Activated CD8-positive, alpha-beta memory T cell treated with anti-CD3 and anti-CD28 coated beads, Interleukin-2, amount 10 ng/mL, durations not matched to agents 7 days and 5 days (primary cell): ENCODE measurements at regions not wholly inside any gene's neighbourhood (a gene's known extent, or its start where the extent isn't known, plus 50 kb on each side); places are given as distances from the start of the nearest gene placed in this dataset.
A peak's percentile ranks its signal among the peaks of the same experiment; 100 is the strongest.

Experiments
- ATAC-seq: fragments of 150-1000 bp; cut with Tn5 transposase; one replicate; pipeline ENCODE4 v1.10.0; 2021; ENCODE audit warnings: moderate library complexity
- CTCF ChIA-PET: fragments of 350-600 bp; sonication (Branson Sonifier 250); formaldehyde crosslinking; loops from one replicate; lab custom pipeline; 2021; ENCODE audit warnings: antibody characterized with exemption; lab: Charles Lee
- DNase-seq: peaks from one replicate; pipeline ENCODE4 v3.0.0-alpha.2; 2020
- H3K27ac Mint-ChIP-seq: one replicate; pipeline ENCODE4 v1.8.0; 2021; ENCODE audit warnings: mild to moderate bottlenecking, mixed read lengths
- H3K27me3 Mint-ChIP-seq: one replicate; pipeline ENCODE4 v1.8.0; 2021; ENCODE audit warnings: mixed read lengths
- H3K36me3 Mint-ChIP-seq: one replicate; pipeline ENCODE4 v1.8.0; 2021; ENCODE audit warnings: mild to moderate bottlenecking, mixed read lengths
- H3K4me1 Mint-ChIP-seq: one replicate; pipeline ENCODE4 v1.8.0; 2021; ENCODE audit warnings: mixed read lengths
- H3K4me3 Mint-ChIP-seq: one replicate; pipeline ENCODE4 v1.8.0; 2021; ENCODE audit warnings: mild to moderate bottlenecking, moderate library complexity, mixed read lengths
- H3K9me3 Mint-ChIP-seq: one replicate; pipeline ENCODE4 v1.8.0; 2022; ENCODE audit warnings: low read depth, mixed read lengths

DNA sequence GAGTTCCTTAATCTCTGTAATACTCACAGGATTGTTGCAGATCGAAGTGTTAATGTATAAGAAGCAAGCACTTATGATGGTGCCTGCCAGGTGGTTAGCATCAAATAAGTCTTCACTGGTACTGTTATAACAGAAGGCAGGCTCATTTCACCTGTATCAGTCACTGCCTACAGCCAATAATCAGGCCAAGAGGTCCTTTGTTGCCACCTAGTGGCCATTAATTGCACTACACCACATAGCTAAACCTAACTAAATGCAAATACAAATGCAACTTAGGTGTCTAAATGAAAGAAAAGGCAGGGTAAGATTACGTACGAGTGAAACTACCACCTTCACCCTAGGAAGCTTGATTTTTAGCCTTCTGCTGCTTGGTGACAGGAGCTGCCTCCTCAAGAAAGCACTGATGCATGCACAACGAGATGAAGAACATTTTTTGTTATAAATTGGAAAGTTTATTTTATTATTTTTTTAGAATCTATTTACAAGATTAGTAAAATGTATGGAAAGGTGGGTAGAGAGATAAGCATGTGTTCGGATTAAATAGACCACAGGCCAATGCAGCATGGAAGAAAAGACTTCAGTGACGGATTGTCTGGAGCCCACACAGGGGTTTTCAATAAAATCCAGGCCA, 334.8 kb upstream of the CAMK1G start:
- no peaks in the 10 kb centered on the region for H3K4me1 Mint-ChIP-seq
- ATAC-seq (peak; percentile 51), DNase-seq (peak; percentile 54)
- no peak overlapping the region for H3K27ac Mint-ChIP-seq
- CTCF ChIA-PET: interaction anchor here (0.7 to 2.4 kb wide), 14 partner anchors 10 to 597 kb away, joined by 3 to 14 read pairs (median 4); no protein-coding TSS in a partner anchor
- no peaks in the 10 kb centered on the region for H3K27me3 Mint-ChIP-seq
- H3K4me3 Mint-ChIP-seq: no peak overlapping the region
- no peaks in the 10 kb centered on the region for H3K9me3 Mint-ChIP-seq
- H3K36me3 Mint-ChIP-seq: no peaks in the 10 kb centered on the region

DNA sequence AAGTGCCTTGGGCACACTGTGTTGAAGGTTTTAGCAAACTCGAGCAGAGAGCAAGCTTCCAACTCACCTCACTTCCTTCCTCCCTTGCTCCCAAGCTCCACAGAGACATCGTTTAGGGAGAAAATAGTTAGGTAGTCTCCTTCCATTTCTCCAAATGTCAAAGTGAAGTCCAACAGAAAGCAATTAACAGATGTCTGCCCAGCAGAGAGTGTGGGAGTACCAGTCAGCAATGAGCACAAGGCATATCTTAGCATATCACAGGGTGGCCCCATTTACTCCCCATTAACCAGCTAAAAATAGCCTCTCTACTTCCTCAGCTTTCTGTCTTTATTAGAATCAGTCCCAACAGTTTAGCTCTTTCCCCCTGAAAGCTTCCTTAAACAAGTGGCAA, 334.2 kb upstream of the CAMK1G start:
- Mint-ChIP-seq H3K4me1 (no peaks in the 10 kb centered on the region), H3K36me3 (no peaks in the 10 kb centered on the region), H3K27me3 (no peaks in the 10 kb centered on the region), H3K4me3 (no peak overlapping the region), H3K27ac (no peak overlapping the region), H3K9me3 (no peaks in the 10 kb centered on the region)
- CTCF ChIA-PET: interaction anchor here (0.6 to 2.4 kb wide), 12 partner anchors 10 to 597 kb away, joined by 3 to 14 read pairs (median 4); no protein-coding TSS in a partner anchor
- DNase-seq (no peak), ATAC-seq (no peak)

DNA sequence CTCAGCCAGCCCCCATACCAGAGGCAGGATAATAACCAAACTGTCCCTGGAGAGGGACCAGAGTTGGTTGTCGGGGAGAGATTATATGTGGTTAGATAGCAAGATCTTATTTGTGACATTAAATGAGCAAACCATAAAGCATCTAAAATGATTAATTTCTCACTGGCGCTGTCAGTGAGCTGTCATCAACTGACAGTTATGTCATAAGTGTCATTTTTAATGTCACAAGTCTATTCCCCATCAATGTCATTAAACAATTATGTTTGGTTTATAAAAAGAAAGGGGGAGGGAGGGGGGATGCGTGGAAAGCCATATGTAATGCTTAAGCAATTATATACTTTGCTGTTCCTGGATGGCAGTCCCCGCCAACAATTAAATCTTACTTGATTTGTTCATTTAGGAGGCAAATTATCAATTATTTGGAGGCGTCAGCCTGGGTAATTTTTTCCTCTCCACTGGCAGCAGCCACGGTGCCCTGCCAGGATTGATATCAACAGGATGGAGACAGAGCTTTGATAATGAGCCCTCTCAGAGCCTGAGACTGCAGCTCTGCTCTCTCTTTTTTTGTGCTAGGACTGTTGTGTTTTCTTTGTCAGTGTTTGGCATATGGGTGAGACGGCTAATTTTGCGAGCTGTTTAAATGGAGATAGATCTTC, 333.6 kb upstream of the CAMK1G start:
- no peaks in the 10 kb centered on the region for H3K27me3 Mint-ChIP-seq
- H3K9me3 Mint-ChIP-seq: no peaks in the 10 kb centered on the region
- no peak for DNase-seq
- no peak overlapping the region for H3K4me3 Mint-ChIP-seq
- no peak for ATAC-seq
- no peaks in the 10 kb centered on the region for H3K4me1 Mint-ChIP-seq
- no peaks in the 10 kb centered on the region for H3K36me3 Mint-ChIP-seq
- H3K27ac Mint-ChIP-seq: no peak overlapping the region
- CTCF ChIA-PET: interaction anchor here (0.6 to 1.9 kb wide), 5 partner anchors 14 to 598 kb away, joined by 3 to 7 read pairs (median 4); no protein-coding TSS in a partner anchor

DNA sequence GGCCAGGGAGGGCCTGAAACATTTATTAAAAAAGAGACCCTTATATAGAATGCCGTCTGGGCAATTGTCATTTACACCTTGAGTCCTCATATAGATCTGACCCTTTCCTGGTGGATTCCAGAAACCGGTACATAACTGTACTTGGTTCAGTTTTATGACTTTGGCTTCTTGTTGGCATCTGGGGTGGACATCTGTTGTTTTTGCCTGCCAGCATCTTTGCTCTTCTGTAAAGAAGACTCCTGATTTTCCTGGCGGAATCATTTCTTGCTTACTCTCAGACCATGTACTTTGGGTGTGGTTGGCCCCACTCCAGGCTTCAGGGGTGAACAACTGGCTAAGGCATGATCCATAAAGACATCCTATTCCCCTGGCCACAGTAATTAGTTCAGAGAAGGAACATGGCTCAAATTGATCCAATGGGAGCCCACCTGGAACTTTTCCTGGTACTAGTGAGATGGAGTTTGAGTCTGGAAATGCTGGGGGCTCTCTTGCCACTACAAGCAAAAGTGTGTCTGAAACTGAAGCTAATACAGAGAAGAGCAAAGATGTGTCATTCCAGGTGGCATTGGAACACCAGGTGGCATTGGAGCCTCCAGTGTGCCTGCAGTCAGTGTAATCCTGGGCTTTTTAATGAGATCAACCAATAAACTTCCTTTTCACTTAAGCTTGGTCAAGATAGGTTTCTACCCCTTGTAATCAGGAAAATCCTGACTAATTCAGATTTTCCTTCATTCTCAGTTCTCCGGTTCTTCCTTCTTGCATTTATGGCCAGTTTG, 332.5 kb upstream of the CAMK1G start:
- ATAC-seq: no peak
- Mint-ChIP-seq H3K27ac (no peak overlapping the region), H3K4me3 (no peak overlapping the region), H3K4me1 (no peaks in the 10 kb centered on the region), H3K9me3 (no peaks in the 10 kb centered on the region), H3K27me3 (no peaks in the 10 kb centered on the region), H3K36me3 (no peaks in the 10 kb centered on the region)
- CTCF ChIA-PET: no interaction called here
- DNase-seq: no peak

DNA sequence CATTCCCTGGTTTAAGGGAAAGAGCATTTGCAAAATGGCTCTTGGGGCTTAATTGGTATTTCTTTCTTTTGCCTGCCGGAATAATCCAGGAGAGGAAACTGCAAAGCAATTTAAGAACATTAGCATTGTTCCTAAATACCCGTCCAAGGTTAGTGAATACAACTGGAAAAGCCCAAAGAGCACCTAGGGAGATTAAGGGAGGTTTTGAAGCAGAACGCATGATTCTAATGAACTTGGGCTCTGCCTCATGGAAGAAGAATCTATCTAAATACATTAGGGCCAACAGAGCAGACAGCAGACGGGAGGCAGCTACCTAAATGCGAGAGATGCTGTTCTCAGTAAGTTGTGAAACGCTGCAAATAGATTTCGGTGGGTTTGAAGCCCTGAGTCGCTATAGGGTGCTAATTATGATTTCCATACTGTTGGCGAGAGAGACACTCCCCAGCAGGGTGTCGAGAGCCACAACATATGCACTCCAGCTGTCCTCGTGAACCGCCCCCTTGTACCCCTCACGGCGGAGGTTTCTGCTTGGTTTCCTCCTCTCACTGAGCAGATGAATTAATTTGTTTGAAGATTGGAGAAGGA, 326.7 kb upstream of the CAMK1G start:
- Mint-ChIP-seq H3K27ac (no peak overlapping the region), H3K9me3 (peaks cover 9% of the 10 kb centered on the region), H3K36me3 (no peaks in the 10 kb centered on the region), H3K4me3 (no peak overlapping the region), H3K27me3 (no peaks in the 10 kb centered on the region), H3K4me1 (no peaks in the 10 kb centered on the region)
- CTCF ChIA-PET: no interaction called here
- ATAC-seq (no peak), DNase-seq (no peak)

DNA sequence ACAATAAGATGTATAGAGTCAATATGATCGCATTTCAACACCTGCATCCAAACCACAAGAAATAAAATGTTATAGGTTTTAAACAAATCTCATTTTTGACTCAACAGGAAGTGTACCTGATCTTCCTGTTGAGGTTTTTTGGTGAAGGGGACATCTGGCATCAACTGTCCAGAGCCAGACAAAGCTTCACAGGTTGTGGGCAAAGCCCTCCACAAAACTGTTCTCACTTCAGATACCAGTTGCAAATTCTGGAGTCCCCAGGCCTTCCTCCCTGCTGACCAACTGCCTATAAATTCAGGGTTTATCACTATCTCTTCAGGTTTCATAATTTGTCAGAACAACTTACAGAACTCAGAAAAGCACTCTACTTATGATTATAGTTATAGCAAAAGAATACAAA, 326.1 kb upstream of the CAMK1G start:
- Mint-ChIP-seq H3K27me3 (no peaks in the 10 kb centered on the region), H3K9me3 (peaks cover 9% of the 10 kb centered on the region), H3K4me1 (no peaks in the 10 kb centered on the region), H3K36me3 (no peaks in the 10 kb centered on the region), H3K27ac (no peak overlapping the region), H3K4me3 (no peak overlapping the region)
- no peak for DNase-seq
- ATAC-seq: no peak
- CTCF ChIA-PET: no interaction called here

DNA sequence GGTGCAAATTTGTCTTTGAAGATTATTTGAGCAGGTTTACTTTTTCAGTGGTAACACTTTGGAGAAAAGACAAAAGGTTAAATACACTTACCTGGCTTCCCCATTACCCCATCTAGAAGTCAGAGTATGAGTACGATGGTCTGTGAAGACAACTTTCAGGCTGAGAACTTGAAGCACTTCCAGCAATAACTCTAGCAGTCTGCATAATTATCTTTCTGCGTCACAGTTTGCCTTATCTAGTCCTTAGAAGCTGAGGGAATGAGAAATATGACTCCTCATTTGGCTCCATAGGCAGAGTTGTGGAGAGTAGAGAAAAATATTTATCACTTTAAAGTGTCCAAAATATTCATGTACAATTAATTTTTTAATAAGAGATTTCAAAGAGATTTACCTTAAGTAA, 323.4 kb upstream of the CAMK1G start:
- no peak for DNase-seq
- CTCF ChIA-PET: interaction anchor here (2.8 kb wide), 1 partner anchor 12 kb away, joined by 14 read pairs; no protein-coding TSS in a partner anchor

DNA sequence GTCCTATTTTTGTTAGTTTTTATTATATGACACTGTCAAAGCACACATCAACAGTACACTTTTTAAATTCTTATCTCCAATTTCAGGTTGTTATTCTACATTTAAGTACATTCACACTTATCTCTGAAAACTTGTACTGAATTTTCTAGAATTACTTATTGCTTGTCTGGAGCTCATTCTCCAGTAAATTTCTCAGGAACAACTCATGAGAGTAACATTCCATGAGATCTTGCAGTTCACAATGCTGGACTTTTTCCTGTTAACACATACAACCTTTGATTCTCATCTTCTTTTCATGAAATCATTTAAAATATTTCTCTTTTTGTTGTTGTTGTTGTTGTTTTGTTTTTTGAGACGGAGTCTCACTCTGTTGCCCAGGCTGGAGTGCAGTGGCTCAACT, 320.9 kb upstream of the CAMK1G start:
- Mint-ChIP-seq H3K27me3 (no peaks in the 10 kb centered on the region), H3K9me3 (peaks cover 9% of the 10 kb centered on the region), H3K36me3 (no peaks in the 10 kb centered on the region), H3K4me1 (no peaks in the 10 kb centered on the region), H3K4me3 (no peak overlapping the region), H3K27ac (no peak overlapping the region)
- CTCF ChIA-PET: no interaction called here
- no peak for ATAC-seq
- DNase-seq: no peak

More for the DNA sequence above, 323.4 kb upstream of the CAMK1G start:
- H3K4me3 Mint-ChIP-seq: no peak overlapping the region
- H3K27me3 Mint-ChIP-seq: no peaks in the 10 kb centered on the region
- H3K4me1 Mint-ChIP-seq: no peaks in the 10 kb centered on the region
- peaks cover 9% of the 10 kb centered on the region for H3K9me3 Mint-ChIP-seq
- H3K36me3 Mint-ChIP-seq: no peaks in the 10 kb centered on the region
- ATAC-seq: no peak
- no peak overlapping the region for H3K27ac Mint-ChIP-seq

DNA sequence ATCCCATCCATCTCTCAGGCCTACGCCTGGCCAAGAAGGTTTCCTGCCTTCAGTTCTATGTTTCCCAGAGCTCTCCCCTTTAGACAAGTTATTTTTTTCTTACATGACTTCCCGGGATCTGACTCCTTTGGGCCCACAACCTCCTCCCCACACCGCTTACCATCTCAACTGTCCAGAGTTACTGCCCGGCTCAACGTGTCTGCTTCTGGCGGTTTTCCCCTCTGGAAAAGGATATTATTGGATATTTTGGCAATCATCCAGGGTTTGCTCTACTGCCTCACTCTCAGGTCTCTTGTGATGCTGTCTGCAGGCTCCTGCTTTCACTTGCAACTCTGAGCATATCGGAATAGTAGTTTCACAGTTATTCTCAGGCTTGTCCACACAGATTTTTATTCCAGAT, 318.2 kb upstream of the CAMK1G start:
- Mint-ChIP-seq H3K27me3 (no peaks in the 10 kb centered on the region), H3K9me3 (no peaks in the 10 kb centered on the region), H3K4me1 (no peaks in the 10 kb centered on the region), H3K27ac (no peak overlapping the region), H3K4me3 (no peak overlapping the region), H3K36me3 (no peaks in the 10 kb centered on the region)
- CTCF ChIA-PET: no interaction called here
- no peak for ATAC-seq
- DNase-seq: no peak

DNA sequence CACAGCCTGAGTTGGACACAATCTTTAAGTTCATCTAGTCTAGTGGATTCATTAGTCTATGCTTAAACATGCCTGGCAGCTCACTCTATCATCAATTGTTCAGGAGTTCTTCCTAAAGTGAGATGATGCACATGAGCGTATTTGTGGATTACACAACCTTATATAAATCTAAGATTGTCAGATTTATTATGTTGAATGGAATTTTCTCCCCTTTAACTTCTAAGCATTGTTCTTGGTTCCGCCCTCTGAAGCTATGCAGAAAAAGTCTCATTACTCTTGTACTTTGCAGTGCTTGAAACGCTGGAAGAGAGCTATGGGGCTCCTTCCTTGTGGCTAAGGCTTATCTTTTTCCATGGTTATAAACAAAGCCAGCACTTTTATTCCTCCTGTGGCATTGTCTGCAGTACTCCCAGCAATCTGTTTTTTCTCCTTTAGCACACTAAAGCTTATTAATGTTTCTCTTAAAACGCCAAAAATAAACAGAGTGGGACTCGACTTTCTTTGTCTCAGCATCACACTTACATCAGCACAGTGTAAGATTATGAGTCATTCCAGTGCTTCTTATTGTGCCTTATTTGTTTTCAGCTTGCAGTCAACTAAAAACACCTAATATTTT, 316.8 kb upstream of the CAMK1G start:
- ATAC-seq: no peak
- Mint-ChIP-seq H3K4me1 (no peaks in the 10 kb centered on the region), H3K4me3 (no peak overlapping the region), H3K36me3 (no peaks in the 10 kb centered on the region), H3K27me3 (no peaks in the 10 kb centered on the region), H3K9me3 (no peaks in the 10 kb centered on the region), H3K27ac (no peak overlapping the region)
- no peak for DNase-seq
- CTCF ChIA-PET: interaction anchor here (1.5 kb wide), 1 partner anchor 18 kb away, joined by 3 read pairs; no protein-coding TSS in a partner anchor

DNA sequence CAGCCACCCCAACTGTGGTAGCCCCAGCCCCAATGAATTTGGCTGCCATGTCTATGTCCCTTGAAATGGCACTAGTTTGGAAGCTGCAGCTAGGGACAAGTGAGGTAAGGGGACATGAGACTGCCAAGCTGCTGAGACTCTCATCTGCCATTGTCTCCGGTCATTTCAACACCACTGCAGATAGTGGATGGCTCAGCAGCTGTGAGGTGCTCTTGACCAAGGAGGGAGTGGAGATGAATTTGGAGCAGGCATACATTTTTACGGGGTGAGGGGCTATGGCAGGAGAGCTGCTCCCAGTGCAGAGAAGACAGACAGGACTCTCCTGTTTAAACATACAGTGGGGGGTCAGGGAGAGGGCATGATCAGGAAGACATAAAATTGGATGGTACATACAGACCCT, 315.5 kb upstream of the CAMK1G start:
- H3K36me3 Mint-ChIP-seq: no peaks in the 10 kb centered on the region
- CTCF ChIA-PET: no interaction called here
- no peaks in the 10 kb centered on the region for H3K4me1 Mint-ChIP-seq
- no peaks in the 10 kb centered on the region for H3K9me3 Mint-ChIP-seq
- no peak overlapping the region for H3K4me3 Mint-ChIP-seq
- no peak overlapping the region for H3K27ac Mint-ChIP-seq
- ATAC-seq (no peak), DNase-seq (no peak)
- H3K27me3 Mint-ChIP-seq: no peaks in the 10 kb centered on the region

DNA sequence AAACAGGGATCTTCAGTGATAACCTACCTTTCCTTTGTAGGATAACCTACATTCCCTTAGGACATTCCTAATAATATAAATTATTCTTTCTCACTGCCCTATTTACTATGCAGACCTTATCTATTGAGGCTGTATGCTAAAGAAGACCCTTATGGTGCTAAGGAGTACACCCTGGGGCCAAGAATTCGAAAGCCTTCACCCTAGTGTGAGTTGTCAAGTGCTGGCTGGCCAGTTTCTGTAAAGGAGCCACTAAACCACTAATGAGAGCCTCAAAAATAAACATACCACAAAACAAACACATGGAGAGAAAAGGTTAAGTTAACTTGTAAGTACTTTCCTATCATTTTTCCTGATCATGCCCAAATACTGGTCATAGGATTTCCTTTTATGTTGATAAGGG, 315.0 kb upstream of the CAMK1G start:
- no peak overlapping the region for H3K27ac Mint-ChIP-seq
- DNase-seq (no peak), ATAC-seq (no peak)
- no peaks in the 10 kb centered on the region for H3K9me3 Mint-ChIP-seq
- CTCF ChIA-PET: no interaction called here
- no peaks in the 10 kb centered on the region for H3K27me3 Mint-ChIP-seq
- H3K36me3 Mint-ChIP-seq: no peaks in the 10 kb centered on the region
- H3K4me3 Mint-ChIP-seq: no peak overlapping the region
- no peaks in the 10 kb centered on the region for H3K4me1 Mint-ChIP-seq

DNA sequence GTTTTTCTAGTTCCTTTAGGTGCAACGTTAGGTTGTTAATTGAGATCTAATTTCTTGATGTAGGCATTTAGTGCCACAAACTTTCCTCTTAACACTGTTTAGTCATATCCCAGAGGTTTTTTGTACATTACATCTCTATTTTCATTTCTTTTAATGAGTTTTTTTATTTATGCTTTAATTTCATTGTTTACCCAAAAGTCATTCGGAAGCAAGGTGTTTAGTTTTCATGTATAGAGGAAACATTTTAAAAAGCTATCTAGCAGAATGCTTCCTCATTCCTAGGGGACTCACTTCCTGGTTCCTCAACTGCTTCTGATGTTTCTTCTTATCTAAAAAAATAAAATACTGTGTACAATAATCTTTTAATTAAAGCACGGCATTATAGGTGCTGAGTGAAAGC, 307.2 kb upstream of the CAMK1G start:
- H3K27ac Mint-ChIP-seq: no peak overlapping the region
- H3K4me3 Mint-ChIP-seq: no peak overlapping the region
- ATAC-seq (no peak), DNase-seq (no peak)
- H3K9me3 Mint-ChIP-seq: no peaks in the 10 kb centered on the region
- no peaks in the 10 kb centered on the region for H3K27me3 Mint-ChIP-seq
- no peaks in the 10 kb centered on the region for H3K4me1 Mint-ChIP-seq
- CTCF ChIA-PET: no interaction called here
- H3K36me3 Mint-ChIP-seq: no peaks in the 10 kb centered on the region
